Sigmoid colon (tissue), 6 donors: ENCODE measurements at regions not wholly inside any gene's neighbourhood (a gene's known extent, or its start where the extent isn't known, plus 50 kb on each side); places are given as distances from the start of the nearest gene placed in this dataset.

Experiments used
- DNase-seq: peaks from one replicate; pipeline ENCODE4 v3.0.0-alpha.2; 2019
- H3K27ac ChIP-seq, 4 donors: fragments of 200-600 bp; sonication (generic); one replicate each; pipeline ENCODE4 v1.5.1; 2016 to 2019; ENCODE audit warnings: mild to moderate bottlenecking in 1 of 4
- H3K27me3 ChIP-seq, 3 donors: fragments of 200-600 bp; sonication (generic); one replicate each; pipeline ENCODE4 v1.5.1; 2019; ENCODE audit warnings: mild to moderate bottlenecking in 1 of 3
- H3K36me3 ChIP-seq, 4 donors: fragments of 200-600 bp; sonication (generic); one replicate each; pipeline ENCODE4 v1.5.1; 2016 to 2019
- H3K4me1 ChIP-seq, 4 donors: fragments of 200-600 bp; sonication (generic); one replicate each; pipeline ENCODE4 v1.5.1; 2017 to 2019
- H3K4me3 ChIP-seq, 4 donors: fragments of 200-600 bp; sonication (generic); one replicate each; pipeline ENCODE4 v1.5.1; 2017 to 2019; ENCODE audit warnings: mild to moderate bottlenecking in 2 of 4, moderate library complexity in 1 of 4
- H3K9me3 ChIP-seq, 4 donors: fragments of 200-600 bp in 3 of 4; sonication (generic) in 3 of 4; one replicate each; pipeline versions ENCODE4 v1.5.1 to v1.6.1; 2013 to 2019
- CTCF ChIP-seq, 4 experiments: fragments of 450-650 bp in 3 of 4; fragments of 200-600 bp in 1 of 4; IDR thresholded peaks; one replicate each; pipeline ENCODE4 v1.5.1; 2016 to 2019; ENCODE audit warnings: antibody characterized with exemption in 4 of 4, mild to moderate bottlenecking in 3 of 4, moderate library complexity in 2 of 4
- EP300 ChIP-seq, 4 donors: sonication (generic); formaldehyde crosslinking; IDR thresholded peaks; one replicate each; pipeline ENCODE4 v1.6.1; 2017; ENCODE audit warnings: antibody characterized with exemption in 4 of 4
- POLR2A ChIP-seq, 2 donors: fragments of 450-650 bp; IDR thresholded peaks; one replicate each; pipeline ENCODE4 v1.6.1; 2016; ENCODE audit warnings: antibody characterized with exemption in 2 of 2, mild to moderate bottlenecking in 2 of 2, moderate library complexity in 2 of 2
- POLR2AphosphoS5 ChIP-seq, 4 donors: sonication (generic); formaldehyde crosslinking; IDR thresholded peaks; one replicate each; pipeline ENCODE4 v1.6.1; 2017; ENCODE audit warnings: antibody characterized with exemption in 4 of 4
- WGBS, 2 donors: extraction: QIAGEN DNeasy Blood & Tissue Kit; methylation state at CpG; one replicate each; pipeline ENCODE4 v1.1.7; 2013; 5-methylcytosine and 5-hydroxymethylcytosine counted together
- intact Hi-C: fragments of 100-400 bp; cut with DNase I; formaldehyde crosslinking; loops from one replicate; pipeline ENCODE4 v1.15.1; 2023
- donor health status: healthy with polysubstance abuse.
- donor health status: healthy.

DNA sequence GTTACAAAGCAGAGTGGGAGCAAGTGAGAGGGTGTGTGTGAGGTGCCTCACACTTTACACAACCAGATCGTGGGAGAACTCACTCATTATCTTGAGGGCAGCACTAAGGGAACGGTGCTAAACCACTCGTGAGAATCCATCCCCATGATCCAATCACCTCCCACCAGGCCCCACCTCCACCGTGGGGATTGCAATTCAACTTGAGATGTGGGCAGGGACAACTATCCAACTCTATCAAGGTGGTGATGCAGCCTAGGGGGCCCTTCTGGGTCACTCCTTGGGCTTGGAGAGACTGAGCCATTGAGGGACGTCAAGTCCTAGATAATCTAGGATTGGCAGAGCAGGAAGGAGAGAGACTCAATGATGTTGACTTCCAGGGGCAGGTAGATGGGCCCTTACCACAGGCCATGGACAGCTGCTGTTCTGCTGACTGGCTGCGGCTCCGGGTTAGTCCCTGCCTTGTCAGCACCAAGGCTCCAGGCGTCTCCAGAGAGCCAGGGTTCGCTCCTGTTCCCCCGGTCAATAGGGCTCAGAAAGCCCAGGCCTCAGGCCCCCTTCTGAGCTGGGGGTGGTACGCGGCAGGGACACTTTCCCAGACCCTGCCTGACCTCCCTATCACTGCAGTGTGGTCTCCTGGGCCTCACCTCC lies 193.2 kb upstream of the HS6ST1 start:
- peaks cover 0 to 14% (median 0%) of the 10 kb centered on the region in 4 donors for H3K4me1 ChIP-seq
- H3K9me3 ChIP-seq: no peaks in the 10 kb centered on the region
- no peaks in the 10 kb centered on the region for H3K36me3 ChIP-seq
- WGBS, 2 donors: 89 to 90% methylated on average over 12 of the region's 12 CpGs
- TF ChIP-seq CTCF (IDR thresholded peaks at IDR 0.05) (no peak), POLR2A (IDR thresholded peaks at IDR 0.05) (no peak), POLR2AphosphoS5 (IDR thresholded peaks at IDR 0.05) (no peak), EP300 (IDR thresholded peaks at IDR 0.05) (no peak)
- intact Hi-C loops: no loop called here
- H3K4me3 ChIP-seq: no peak overlapping the region
- no peak for DNase-seq
- H3K27ac ChIP-seq: no peak overlapping the region
- no peaks in the 10 kb centered on the region for H3K27me3 ChIP-seq

DNA sequence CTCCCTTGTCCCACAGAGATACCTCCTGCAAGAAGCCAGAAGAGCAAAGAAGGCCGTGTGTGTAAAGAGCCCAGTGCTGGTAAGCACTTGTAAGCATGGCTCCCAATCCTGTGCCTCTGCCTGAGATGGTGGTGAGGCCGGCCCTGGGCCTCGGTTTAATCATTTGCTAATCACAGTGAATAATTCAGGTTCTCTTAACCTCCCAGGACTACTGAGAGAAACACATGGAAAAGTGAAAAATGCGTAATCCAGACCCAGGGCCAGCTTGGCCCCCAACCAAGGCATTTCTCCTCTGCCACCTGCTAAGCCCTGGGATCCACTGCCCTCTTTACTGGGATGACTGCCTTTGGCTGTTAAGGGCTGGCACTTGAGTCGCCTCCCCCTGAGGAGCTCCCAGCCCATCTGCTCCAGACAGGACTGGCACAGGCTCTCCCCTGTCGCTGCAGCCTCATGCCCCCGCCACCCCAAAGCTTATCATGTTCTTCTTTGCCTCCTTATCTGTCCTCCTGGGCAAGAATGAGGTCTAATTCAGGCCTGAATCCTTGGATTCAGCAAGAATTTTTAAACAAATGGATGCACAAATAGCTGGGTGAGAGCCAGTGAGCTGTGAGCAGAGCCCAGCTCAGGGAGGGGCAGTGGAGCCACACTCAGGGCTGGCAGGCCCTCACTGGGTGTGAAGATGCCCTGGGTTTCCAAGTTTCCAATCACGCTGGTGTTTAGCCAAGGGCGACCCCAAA lies 193.9 kb upstream of the HS6ST1 start:
- intact Hi-C loops: no loop called here
- H3K4me3 ChIP-seq: no peak overlapping the region
- H3K36me3 ChIP-seq: no peaks in the 10 kb centered on the region
- H3K27me3 ChIP-seq: no peaks in the 10 kb centered on the region
- no peak overlapping the region for H3K27ac ChIP-seq
- TF ChIP-seq POLR2AphosphoS5 (IDR thresholded peaks at IDR 0.05) (no peak), CTCF (IDR thresholded peaks at IDR 0.05) (no peak), EP300 (IDR thresholded peaks at IDR 0.05) (no peak), POLR2A (IDR thresholded peaks at IDR 0.05) (no peak)
- WGBS, 2 donors: 81 to 90% methylated on average over 9 of the region's 9 CpGs
- H3K9me3 ChIP-seq: no peaks in the 10 kb centered on the region
- H3K4me1 ChIP-seq: peaks cover 0 to 14% (median 0%) of the 10 kb centered on the region in 4 donors
- no peak for DNase-seq

- no peaks in the 10 kb centered on the region for H3K9me3 ChIP-seq
- intact Hi-C loops: no loop called here
- H3K4me3 ChIP-seq: no peak overlapping the region
- H3K27me3 ChIP-seq: no peaks in the 10 kb centered on the region
- no peak overlapping the region for H3K27ac ChIP-seq
- WGBS, 2 donors: 80 to 83% methylated on average over 12 of the region's 12 CpGs
- no peak for TF ChIP-seq POLR2A (IDR thresholded peaks at IDR 0.05)
- H3K4me1 ChIP-seq: peaks cover 0 to 14% (median 0%) of the 10 kb centered on the region in 4 donors
- no peak for DNase-seq
- H3K36me3 ChIP-seq: no peaks in the 10 kb centered on the region
These were observed 194.7 kb upstream of the HS6ST1 start for GRCh38 chr2:128513116-128513960.

DNA sequence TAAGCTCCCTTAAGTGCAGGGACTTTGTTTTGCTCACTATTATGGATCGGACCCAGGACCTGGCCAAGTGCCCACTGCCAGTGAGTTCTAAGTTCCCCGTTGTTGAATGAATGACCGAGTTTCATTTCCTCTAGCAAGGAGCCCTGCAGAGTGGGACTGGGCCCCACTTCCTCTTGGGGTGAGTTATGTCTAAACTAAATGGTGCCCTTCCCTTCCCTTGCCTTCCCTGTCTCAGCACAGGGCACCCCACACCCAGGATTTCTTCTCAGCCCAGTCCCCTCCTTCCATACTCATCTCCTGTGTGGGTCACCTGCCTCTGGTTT lies 195.3 kb upstream of the HS6ST1 start:
- H3K4me3 ChIP-seq: no peak overlapping the region
- H3K27ac ChIP-seq: no peak overlapping the region
- intact Hi-C loops: no loop called here
- TF ChIP-seq POLR2A (IDR thresholded peaks at IDR 0.05): no peak
- no peak for TF ChIP-seq CTCF (IDR thresholded peaks at IDR 0.05)
- no peak for TF ChIP-seq POLR2AphosphoS5 (IDR thresholded peaks at IDR 0.05)
- no peak for TF ChIP-seq EP300 (IDR thresholded peaks at IDR 0.05)
- peaks cover 0 to 14% (median 0%) of the 10 kb centered on the region in 4 donors for H3K4me1 ChIP-seq
- H3K9me3 ChIP-seq: no peaks in the 10 kb centered on the region
- H3K36me3 ChIP-seq: no peaks in the 10 kb centered on the region
- WGBS, 2 donors: 41 to 69% methylated on average over 3 of the region's 3 CpGs
- DNase-seq: no peak
- no peaks in the 10 kb centered on the region for H3K27me3 ChIP-seq

DNA sequence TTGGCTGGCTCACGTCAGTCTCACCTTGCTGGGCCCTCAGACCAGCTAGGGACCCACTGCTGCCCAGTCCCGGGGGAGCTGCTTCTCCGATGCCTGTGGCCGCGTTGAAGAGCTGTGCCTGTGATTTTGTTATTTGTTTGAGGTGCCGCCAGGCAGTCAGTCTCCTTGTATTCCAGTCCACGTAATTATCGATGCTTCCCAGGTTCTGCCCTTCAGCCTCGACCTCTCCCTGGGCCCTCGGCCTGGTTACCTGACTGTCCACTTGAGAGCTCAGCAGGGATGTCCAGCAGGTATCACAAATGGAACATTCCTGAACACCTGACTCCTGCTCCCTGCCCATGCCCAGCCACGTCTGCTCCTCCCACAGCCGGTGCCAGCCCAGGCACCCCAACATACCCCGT lies 195.9 kb upstream of the HS6ST1 start:
- 85 to 93% methylated on average over 13 of the region's 13 CpGs for WGBS, 2 donors
- DNase-seq: no peak

More for the DNA sequence above, 195.9 kb upstream of the HS6ST1 start:
- Histone ChIP-seq H3K27ac (no peak overlapping the region), H3K36me3 (no peaks in the 10 kb centered on the region), H3K27me3 (no peaks in the 10 kb centered on the region), H3K4me1 (peaks cover 0 to 14% (median 0%) of the 10 kb centered on the region in 4 donors), H3K9me3 (no peaks in the 10 kb centered on the region), H3K4me3 (no peak overlapping the region)
- intact Hi-C loops: no loop called here
- TF ChIP-seq POLR2AphosphoS5 (IDR thresholded peaks at IDR 0.05) (no peak), POLR2A (IDR thresholded peaks at IDR 0.05) (no peak), CTCF (IDR thresholded peaks at IDR 0.05) (no peak)
